ENCODE measurements at regions not wholly inside any gene's neighbourhood (a gene's known extent, or its start where the extent isn't known, plus 50 kb on each side); places are given as distances from the start of the nearest gene placed in this dataset.

DNA sequence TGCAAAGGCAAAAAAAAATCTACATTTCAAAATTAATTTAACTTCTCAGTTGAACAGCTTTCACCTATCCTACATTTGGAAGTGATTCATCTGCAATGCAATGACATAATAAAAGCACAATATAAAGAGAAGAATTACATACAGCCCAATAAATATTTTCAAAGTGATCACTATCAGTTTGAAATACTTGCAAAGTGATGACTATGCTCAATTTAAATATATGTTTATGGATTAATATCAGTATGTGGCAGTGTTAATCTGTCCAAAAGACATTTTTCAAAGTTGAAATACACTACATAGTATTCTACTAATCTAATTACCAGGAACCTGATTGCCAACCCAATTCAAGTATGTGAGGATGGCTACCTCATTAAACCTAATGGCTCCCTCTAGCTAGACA, 460.7 kb upstream of the ATXN7L3B start:
- Histone ChIP-seq H4K8ac (replicated peaks; ENCODE audit: insufficient read length, low read depth, low read length) (no peak overlapping the region), H3K9me3 (ENCODE audit: control insufficient read depth, low read depth, low read length) (no peaks in the 10 kb centered on the region), H2AK5ac (ENCODE audit: insufficient read length, low read length) (no peak overlapping the region), H4K20me1 (ENCODE audit: control insufficient read depth, insufficient read depth, insufficient read length) (no peaks in the 10 kb centered on the region), H3K4me1 (ENCODE audit: insufficient read depth, low read length) (no peaks in the 10 kb centered on the region), H3K56ac (ENCODE audit: insufficient read length, low read depth, low read length) (no peak overlapping the region), H2BK15ac (ENCODE audit: low read depth, low read length) (no peak overlapping the region), H3K18ac (ENCODE audit: insufficient read length, low read depth, low read length) (no peak overlapping the region), H4K91ac (ENCODE audit: insufficient read length, low read depth, low read length) (no peak overlapping the region), H2BK20ac (ENCODE audit: low read depth, low read length, poor library complexity, severe bottlenecking) (no peak overlapping the region), H3K27me3 (ENCODE audit: insufficient read depth, low read length) (no peaks in the 10 kb centered on the region), H4K5ac (ENCODE audit: insufficient read length, low read depth, low read length) (no peak overlapping the region), H3K9ac (ENCODE audit: extremely low read depth, insufficient read length, low read length) (no peak overlapping the region), H3K23ac (ENCODE audit: insufficient read length, low read depth, low read length) (no peak overlapping the region), H2BK120ac (ENCODE audit: low read depth, low read length, poor library complexity, severe bottlenecking) (no peak overlapping the region), H3K4me2 (ENCODE audit: insufficient read depth, insufficient read length, low read length) (no peak overlapping the region), H2BK12ac (ENCODE audit: insufficient read length, low read depth, low read length) (no peak overlapping the region), H2AFZ (ENCODE audit: low read length) (no peak overlapping the region), H3T11ph (ENCODE audit: low read length) (no peak overlapping the region), H2BK5ac (ENCODE audit: insufficient read length, low read length) (no peak overlapping the region), H3K27ac (ENCODE audit: insufficient read length, low read depth, low read length) (no peak overlapping the region), H3K79me2 (ENCODE audit: insufficient read depth, low read length) (no peaks in the 10 kb centered on the region), H3K79me1 (ENCODE audit: insufficient read depth, low read depth, low read length, poor library complexity, severe bottlenecking) (no peaks in the 10 kb centered on the region), H3K23me2 (ENCODE audit: insufficient read length, low read depth, low read length, poor library complexity, severe bottlenecking) (no peaks in the 10 kb centered on the region), H3K14ac (ENCODE audit: insufficient read depth, low read length) (no peak overlapping the region), H3K4ac (ENCODE audit: low read depth, low read length) (no peak overlapping the region)
- Mint-ChIP-seq H3K9me3 (peaks cover 7 to 11% of the 10 kb centered on the region in 2 experiments; a peak in 3 of 5 replicates), H3K27ac (no peak overlapping the region), H3K27me3 (ENCODE audit: low read depth) (no peaks in the 10 kb centered on the region), H3K4me3 (no peak overlapping the region), H3K36me3 (ENCODE audit: insufficient read depth in 1 of 3, low read depth in 3 of 3) (peaks cover 0 to 5% (median 0%) of the 10 kb centered on the region in 3 experiments; a peak in 2 of 7 replicates), H3K4me1 (no peaks in the 10 kb centered on the region)
- TF ChIP-seq, protein P1, sequence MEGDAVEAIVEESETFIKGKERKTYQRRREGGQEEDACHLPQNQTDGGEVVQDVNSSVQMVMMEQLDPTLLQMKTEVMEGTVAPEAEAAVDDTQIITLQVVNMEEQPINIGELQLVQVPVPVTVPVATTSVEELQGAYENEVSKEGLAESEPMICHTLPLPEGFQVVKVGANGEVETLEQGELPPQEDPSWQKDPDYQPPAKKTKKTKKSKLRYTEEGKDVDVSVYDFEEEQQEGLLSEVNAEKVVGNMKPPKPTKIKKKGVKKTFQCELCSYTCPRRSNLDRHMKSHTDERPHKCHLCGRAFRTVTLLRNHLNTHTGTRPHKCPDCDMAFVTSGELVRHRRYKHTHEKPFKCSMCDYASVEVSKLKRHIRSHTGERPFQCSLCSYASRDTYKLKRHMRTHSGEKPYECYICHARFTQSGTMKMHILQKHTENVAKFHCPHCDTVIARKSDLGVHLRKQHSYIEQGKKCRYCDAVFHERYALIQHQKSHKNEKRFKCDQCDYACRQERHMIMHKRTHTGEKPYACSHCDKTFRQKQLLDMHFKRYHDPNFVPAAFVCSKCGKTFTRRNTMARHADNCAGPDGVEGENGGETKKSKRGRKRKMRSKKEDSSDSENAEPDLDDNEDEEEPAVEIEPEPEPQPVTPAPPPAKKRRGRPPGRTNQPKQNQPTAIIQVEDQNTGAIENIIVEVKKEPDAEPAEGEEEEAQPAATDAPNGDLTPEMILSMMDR (conservative IDR thresholded peaks at IDR 0.05), result no peak
- no peak for DNase-seq

All from H9 (cell line).